SJCRH30 (cell line): ENCODE measurements at regions not wholly inside any gene's neighbourhood (a gene's known extent, or its start where the extent isn't known, plus 50 kb on each side); places are given as distances from the start of the nearest gene placed in this dataset.

ENCODE experiments used
- DNase-seq, 2 experiments: peaks; one replicate each; pipeline ENCODE4 v3.0.0-alpha.2; 2015 to 2020
- H3K27ac ChIP-seq: fragments of 250-450 bp; sonication (Bioruptor Pico); 2 replicates; pipeline ENCODE4 v1.5.1; 2020; ENCODE audit warnings: mild to moderate bottlenecking, moderate library complexity
- H3K27me3 ChIP-seq: fragments of 250-450 bp; sonication (Bioruptor Pico); 2 replicates; pipeline ENCODE4 v1.5.1; 2020; ENCODE audit warnings: mild to moderate bottlenecking, moderate library complexity
- H3K36me3 ChIP-seq: fragments of 250-450 bp; sonication (Bioruptor Pico); 2 replicates; pipeline ENCODE4 v1.5.1; 2020; ENCODE audit warnings: mild to moderate bottlenecking, moderate library complexity
- H3K4me1 ChIP-seq: fragments of 250-450 bp; sonication (Bioruptor Pico); 2 replicates; pipeline ENCODE4 v1.5.1; 2020; ENCODE audit warnings: mild to moderate bottlenecking, moderate library complexity
- H3K4me3 ChIP-seq: fragments of 250-450 bp; sonication (Bioruptor Pico); 2 replicates; pipeline ENCODE4 v1.5.1; 2020; ENCODE audit warnings: mild to moderate bottlenecking, moderate library complexity
- H3K9me3 ChIP-seq: fragments of 250-450 bp; sonication (Bioruptor Pico); replicated peaks from 2 replicates; pipeline ENCODE4 v1.5.1; 2020; ENCODE audit warnings: mild to moderate bottlenecking, moderate library complexity

- Histone ChIP-seq H3K4me1 (peaks cover 6% of the 10 kb centered on the region), H3K9me3 (no peaks in the 10 kb centered on the region), H3K4me3 (no peak overlapping the region), H3K36me3 (no peaks in the 10 kb centered on the region), H3K27ac (no peak overlapping the region), H3K27me3 (no peaks in the 10 kb centered on the region)
- no peak for DNase-seq
Measured at GRCh38 chr10:44178856-44179255, 206.0 kb downstream of the CXCL12 start.

DNA sequence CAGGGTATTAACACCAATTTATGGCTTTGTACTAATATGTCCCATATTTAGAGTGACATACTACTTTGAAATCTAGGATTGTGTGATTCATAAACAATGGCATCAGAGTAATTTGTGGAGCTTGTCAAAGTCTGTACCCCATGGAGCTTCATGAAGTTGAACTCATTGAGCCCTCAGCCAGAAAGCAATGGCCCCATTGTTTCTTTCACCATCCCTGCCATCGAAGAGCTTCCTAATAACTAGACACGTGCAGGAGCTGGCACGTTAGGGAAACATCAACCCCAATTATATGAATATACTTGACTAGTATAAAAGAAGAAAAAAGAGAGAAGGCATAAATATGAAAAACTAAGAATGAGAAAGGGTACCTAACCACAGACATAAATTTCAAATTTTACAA is 206.6 kb downstream of the CXCL12 start:
- DNase-seq, result no peak
- no peak overlapping the region for H3K27ac ChIP-seq
- H3K4me3 ChIP-seq, result no peak overlapping the region
- no peaks in the 10 kb centered on the region for H3K36me3 ChIP-seq
- H3K27me3 ChIP-seq, result no peaks in the 10 kb centered on the region
- peaks cover 6% of the 10 kb centered on the region for H3K4me1 ChIP-seq
- no peaks in the 10 kb centered on the region for H3K9me3 ChIP-seq

GRCh38 chr10:44177610-44178009 is 207.3 kb downstream of the CXCL12 start:
- peaks cover 6% of the 10 kb centered on the region for H3K4me1 ChIP-seq
- DNase-seq, result no peak
- H3K36me3 ChIP-seq, result no peaks in the 10 kb centered on the region
- H3K27ac ChIP-seq, result no peak overlapping the region
- no peaks in the 10 kb centered on the region for H3K9me3 ChIP-seq
- no peaks in the 10 kb centered on the region for H3K27me3 ChIP-seq
- no peak overlapping the region for H3K4me3 ChIP-seq

- Histone ChIP-seq H3K4me3 (no peak overlapping the region), H3K36me3 (no peaks in the 10 kb centered on the region), H3K9me3 (no peaks in the 10 kb centered on the region), H3K27me3 (no peaks in the 10 kb centered on the region), H3K4me1 (peaks cover 6% of the 10 kb centered on the region), H3K27ac (no peak overlapping the region)
- DNase-seq, result no peak
Measured at GRCh38 chr10:44176311-44176710, 208.6 kb downstream of the CXCL12 start.

DNA sequence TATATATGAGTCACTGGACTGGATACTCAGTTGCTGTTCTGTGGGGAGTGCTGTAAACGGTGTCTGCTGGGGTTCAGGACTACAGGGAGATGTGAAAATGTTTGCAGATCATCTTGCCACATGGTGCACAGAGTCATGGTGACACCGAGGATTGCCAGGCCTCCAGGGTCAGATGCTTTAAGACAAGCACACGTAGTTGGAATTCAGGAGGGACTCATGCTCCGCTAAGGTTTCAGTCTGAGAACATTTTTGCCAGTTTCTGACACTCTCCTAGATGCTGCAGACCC is 211.3 kb downstream of the CXCL12 start:
- Histone ChIP-seq H3K27me3 (no peaks in the 10 kb centered on the region), H3K4me3 (no peak overlapping the region), H3K9me3 (no peaks in the 10 kb centered on the region), H3K36me3 (no peaks in the 10 kb centered on the region), H3K27ac (no peak overlapping the region), H3K4me1 (no peaks in the 10 kb centered on the region)
- DNase-seq, result no peak

DNA sequence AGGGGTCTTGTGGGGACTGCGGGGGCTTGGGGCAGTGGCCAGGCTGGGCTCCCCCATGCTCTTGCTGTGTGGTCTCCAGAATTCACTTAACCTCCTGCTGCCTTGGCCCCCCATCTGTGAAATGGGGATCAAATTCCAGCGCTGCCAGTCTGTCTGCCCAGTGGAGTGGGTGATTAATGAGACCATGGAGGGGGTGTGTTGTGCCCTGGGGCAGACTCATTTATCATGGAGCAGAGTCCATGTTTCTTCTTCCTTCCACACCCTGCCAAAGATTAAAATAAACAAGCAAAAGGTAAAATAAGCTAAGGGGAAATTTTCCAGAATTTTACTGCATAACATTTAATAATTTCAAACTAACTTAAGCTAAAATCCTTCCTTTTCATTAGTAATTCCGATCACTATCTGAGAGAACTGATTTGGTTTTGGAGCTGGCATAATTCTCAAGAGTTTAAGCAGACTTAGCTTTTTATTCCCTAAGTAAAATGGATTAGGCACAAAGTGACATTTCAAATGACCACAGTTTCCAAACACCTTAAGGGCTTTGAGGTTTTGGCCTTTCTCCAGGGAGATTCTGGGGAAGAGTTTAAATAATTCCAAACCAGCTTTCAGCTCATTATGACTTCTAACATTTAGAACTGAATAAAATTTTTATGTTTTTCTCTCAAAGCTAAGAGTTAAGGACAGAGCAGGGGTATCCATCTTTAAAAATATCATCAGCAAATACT is 211.9 kb downstream of the CXCL12 start:
- DNase-seq, result no peak
- Histone ChIP-seq H3K36me3 (no peaks in the 10 kb centered on the region), H3K27ac (no peak overlapping the region), H3K9me3 (no peaks in the 10 kb centered on the region), H3K27me3 (no peaks in the 10 kb centered on the region), H3K4me1 (no peaks in the 10 kb centered on the region), H3K4me3 (no peak overlapping the region)

- Histone ChIP-seq H3K4me3 (no peak overlapping the region), H3K9me3 (no peaks in the 10 kb centered on the region), H3K27me3 (no peaks in the 10 kb centered on the region), H3K27ac (no peak overlapping the region), H3K36me3 (no peaks in the 10 kb centered on the region), H3K4me1 (no peaks in the 10 kb centered on the region)
- DNase-seq, result no peak
Measured at GRCh38 chr10:44171765-44172164, 213.1 kb downstream of the CXCL12 start.

- no peaks in the 10 kb centered on the region for H3K27me3 ChIP-seq
- H3K27ac ChIP-seq, result no peak overlapping the region
- H3K4me1 ChIP-seq, result no peaks in the 10 kb centered on the region
- H3K36me3 ChIP-seq, result no peaks in the 10 kb centered on the region
- no peak for DNase-seq
- H3K4me3 ChIP-seq, result no peak overlapping the region
- no peaks in the 10 kb centered on the region for H3K9me3 ChIP-seq
Measured at GRCh38 chr10:44168478-44168877, 216.4 kb downstream of the CXCL12 start.

DNA sequence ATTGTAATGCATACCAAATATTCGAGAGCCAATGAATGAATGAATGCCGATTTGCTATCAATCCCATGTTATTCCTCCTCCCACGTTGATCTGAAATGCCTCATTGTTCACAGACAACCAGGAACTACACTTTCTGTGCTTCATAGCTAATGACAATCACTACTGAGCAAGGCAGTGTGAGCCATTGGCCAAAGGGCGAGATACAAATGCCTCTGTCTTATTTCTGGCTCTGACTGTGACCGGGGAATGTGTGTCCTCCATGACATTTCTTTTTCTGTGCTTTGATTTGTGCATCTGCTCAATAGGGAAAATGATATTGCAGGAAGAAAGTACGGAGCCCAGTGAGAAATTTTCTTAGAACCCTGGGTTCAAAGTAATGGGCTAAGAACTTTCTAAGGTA is 217.1 kb downstream of the CXCL12 start:
- Histone ChIP-seq H3K27ac (no peak overlapping the region), H3K27me3 (no peaks in the 10 kb centered on the region), H3K4me1 (no peaks in the 10 kb centered on the region), H3K9me3 (no peaks in the 10 kb centered on the region), H3K36me3 (no peaks in the 10 kb centered on the region), H3K4me3 (no peak overlapping the region)
- DNase-seq, result no peak

DNA sequence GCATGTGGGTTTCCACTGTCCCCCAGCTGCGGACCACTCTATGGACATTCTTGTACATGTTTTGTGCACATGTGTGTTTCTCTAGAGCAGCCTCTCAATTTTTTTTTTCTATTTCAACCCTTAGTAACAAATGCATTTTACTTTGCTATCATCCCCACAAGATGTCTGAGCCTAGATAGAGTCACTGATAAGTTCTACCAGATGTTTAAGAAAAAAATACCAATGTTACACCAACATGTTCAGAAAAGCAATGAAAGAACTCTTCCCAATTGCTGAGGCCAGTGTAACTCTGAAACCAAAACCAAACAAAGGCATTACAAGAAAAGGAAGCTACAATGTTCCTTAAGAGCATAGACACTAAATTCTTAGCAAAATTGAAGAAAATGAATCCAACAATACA is 218.5 kb downstream of the CXCL12 start:
- no peak overlapping the region for H3K4me3 ChIP-seq
- H3K4me1 ChIP-seq, result no peaks in the 10 kb centered on the region
- no peak for DNase-seq
- H3K9me3 ChIP-seq, result no peaks in the 10 kb centered on the region
- H3K27ac ChIP-seq, result no peak overlapping the region
- H3K36me3 ChIP-seq, result no peaks in the 10 kb centered on the region
- H3K27me3 ChIP-seq, result no peaks in the 10 kb centered on the region

DNA sequence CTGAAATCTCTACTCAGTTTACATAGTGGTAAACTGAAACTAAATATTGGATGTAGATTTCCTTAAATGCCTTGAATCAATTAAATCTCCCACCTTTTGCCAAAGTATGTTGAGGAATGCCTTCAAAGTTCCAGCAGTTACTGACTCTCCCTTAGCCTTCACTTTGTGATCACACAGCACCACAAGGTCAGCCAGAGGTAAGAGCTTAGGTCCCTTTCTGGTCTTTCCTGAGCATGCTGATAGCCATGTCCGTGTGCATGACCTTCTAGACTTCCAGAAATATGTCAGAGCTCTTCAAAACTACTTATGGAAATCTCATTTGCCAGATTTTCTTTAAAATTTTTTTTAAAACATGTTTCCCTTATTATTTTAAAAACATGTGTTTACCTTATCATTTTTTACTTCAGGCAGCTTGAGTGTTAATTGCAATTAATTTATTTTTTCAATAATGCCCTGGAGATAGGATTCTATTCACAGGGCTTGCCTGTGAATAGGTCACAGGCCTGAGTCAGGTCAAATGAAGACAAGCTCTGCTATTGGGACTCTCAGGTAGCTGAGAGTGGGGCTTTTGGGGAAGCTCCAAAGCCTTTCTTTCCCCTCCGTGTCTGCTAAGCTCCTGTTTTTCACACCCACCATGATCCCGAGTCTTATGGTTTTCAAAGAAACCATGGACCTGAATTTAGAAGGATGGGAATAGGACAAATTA is 220.5 kb downstream of the CXCL12 start:
- no peaks in the 10 kb centered on the region for H3K36me3 ChIP-seq
- H3K27ac ChIP-seq, result no peak overlapping the region
- H3K4me3 ChIP-seq, result no peak overlapping the region
- DNase-seq, result no peak
- H3K4me1 ChIP-seq, result no peaks in the 10 kb centered on the region
- H3K27me3 ChIP-seq, result no peaks in the 10 kb centered on the region
- H3K9me3 ChIP-seq, result no peaks in the 10 kb centered on the region

DNA sequence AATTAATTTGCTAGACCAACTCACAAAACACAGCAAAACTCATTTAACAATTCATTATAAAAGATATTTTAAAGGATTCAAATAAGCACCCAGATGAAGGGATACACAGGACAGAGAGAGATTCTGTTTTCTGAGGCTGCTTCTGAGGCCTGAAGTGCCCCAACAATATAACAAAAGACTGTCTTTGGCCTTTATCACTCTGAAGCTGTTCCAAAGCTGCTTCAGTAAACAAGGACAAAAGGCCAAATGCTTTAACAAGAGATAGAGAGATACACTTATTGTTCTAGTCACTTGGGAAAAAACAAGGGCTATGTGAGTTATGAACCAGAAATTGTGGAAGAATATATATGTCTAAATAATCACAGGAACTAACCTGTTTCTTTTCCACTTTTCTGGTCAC is 223.7 kb downstream of the CXCL12 start:
- no peak for DNase-seq
- Histone ChIP-seq H3K27ac (no peak overlapping the region), H3K9me3 (no peaks in the 10 kb centered on the region), H3K36me3 (no peaks in the 10 kb centered on the region), H3K27me3 (no peaks in the 10 kb centered on the region), H3K4me3 (no peak overlapping the region), H3K4me1 (no peaks in the 10 kb centered on the region)

- no peak for DNase-seq
- H3K27ac ChIP-seq, result no peak overlapping the region
- H3K4me1 ChIP-seq, result no peaks in the 10 kb centered on the region
- H3K27me3 ChIP-seq, result no peaks in the 10 kb centered on the region
- no peaks in the 10 kb centered on the region for H3K9me3 ChIP-seq
- no peaks in the 10 kb centered on the region for H3K36me3 ChIP-seq
- no peak overlapping the region for H3K4me3 ChIP-seq
Measured at GRCh38 chr10:44157574-44157973, 227.3 kb downstream of the CXCL12 start.

GRCh38 chr10:44154956-44155355 is 229.9 kb downstream of the CXCL12 start:
- H3K36me3 ChIP-seq, result no peaks in the 10 kb centered on the region
- H3K4me1 ChIP-seq, result no peaks in the 10 kb centered on the region
- DNase-seq, result no peak
- H3K27me3 ChIP-seq, result no peaks in the 10 kb centered on the region
- H3K9me3 ChIP-seq, result no peaks in the 10 kb centered on the region
- no peak overlapping the region for H3K27ac ChIP-seq
- no peak overlapping the region for H3K4me3 ChIP-seq

- H3K9me3 ChIP-seq, result no peaks in the 10 kb centered on the region
Measured at GRCh38 chr10:44153918-44154670, 230.8 kb downstream of the CXCL12 start.

More at GRCh38 chr10:44153918-44154670, 230.8 kb downstream of the CXCL12 start:
- H3K27ac ChIP-seq, result no peak overlapping the region
- H3K36me3 ChIP-seq, result no peaks in the 10 kb centered on the region
- DNase-seq, result no peak
- H3K27me3 ChIP-seq, result no peaks in the 10 kb centered on the region
- no peak overlapping the region for H3K4me3 ChIP-seq
- H3K4me1 ChIP-seq, result no peaks in the 10 kb centered on the region
